ENCODE measurements at regions not wholly inside any gene's neighbourhood (a gene's known extent, or its start where the extent isn't known, plus 50 kb on each side); places are given as distances from the start of the nearest gene placed in this dataset.
"Not testable (repeated sequence)": the region's sequence is repeated elsewhere in the genome, so short reads cannot be mapped to it uniquely, and the experiment has no call there.

GRCh38 chr5:92939428-92939827 is 641.6 kb downstream of the NR2F1-AS1 start:
- no peak overlapping the region for H3K4me3 ChIP-seq (ENCODE audit: low read length, poor library complexity, severe bottlenecking)
- H3K27me3 ChIP-seq (ENCODE audit: insufficient read depth, low read length, poor library complexity, severe bottlenecking), result no peaks in the 10 kb centered on the region
- TF ChIP-seq, protein P1, sequence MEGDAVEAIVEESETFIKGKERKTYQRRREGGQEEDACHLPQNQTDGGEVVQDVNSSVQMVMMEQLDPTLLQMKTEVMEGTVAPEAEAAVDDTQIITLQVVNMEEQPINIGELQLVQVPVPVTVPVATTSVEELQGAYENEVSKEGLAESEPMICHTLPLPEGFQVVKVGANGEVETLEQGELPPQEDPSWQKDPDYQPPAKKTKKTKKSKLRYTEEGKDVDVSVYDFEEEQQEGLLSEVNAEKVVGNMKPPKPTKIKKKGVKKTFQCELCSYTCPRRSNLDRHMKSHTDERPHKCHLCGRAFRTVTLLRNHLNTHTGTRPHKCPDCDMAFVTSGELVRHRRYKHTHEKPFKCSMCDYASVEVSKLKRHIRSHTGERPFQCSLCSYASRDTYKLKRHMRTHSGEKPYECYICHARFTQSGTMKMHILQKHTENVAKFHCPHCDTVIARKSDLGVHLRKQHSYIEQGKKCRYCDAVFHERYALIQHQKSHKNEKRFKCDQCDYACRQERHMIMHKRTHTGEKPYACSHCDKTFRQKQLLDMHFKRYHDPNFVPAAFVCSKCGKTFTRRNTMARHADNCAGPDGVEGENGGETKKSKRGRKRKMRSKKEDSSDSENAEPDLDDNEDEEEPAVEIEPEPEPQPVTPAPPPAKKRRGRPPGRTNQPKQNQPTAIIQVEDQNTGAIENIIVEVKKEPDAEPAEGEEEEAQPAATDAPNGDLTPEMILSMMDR (conservative IDR thresholded peaks at IDR 0.05; ENCODE audit: low read length), result no peak
- no peak for TF ChIP-seq EZH2phosphoT487 (IDR thresholded peaks at IDR 0.05; ENCODE audit: borderline replicate concordance)
- H3K79me2 ChIP-seq (ENCODE audit: insufficient read depth, low read length), result no peaks in the 10 kb centered on the region
- H3F3A ChIP-seq (ENCODE audit: low read depth), result no peaks in the 10 kb centered on the region
- H3K9me3 ChIP-seq (ENCODE audit: insufficient read depth, low read depth, low read length), result no peaks in the 10 kb centered on the region
- no peak overlapping the region for H2AFZ ChIP-seq (ENCODE audit: low read length)
- H3K9me2 ChIP-seq (replicated peaks; ENCODE audit: low read depth, low read length), result no peaks in the 10 kb centered on the region
- no peaks in the 10 kb centered on the region for H3K36me3 ChIP-seq (ENCODE audit: insufficient read depth, low read length)
- H3K9ac ChIP-seq (ENCODE audit: low read depth, low read length, poor library complexity, severe bottlenecking), result no peak overlapping the region
- H3K4me2 ChIP-seq (ENCODE audit: low read depth, low read length, poor library complexity, severe bottlenecking), result no peak overlapping the region
- no peaks in the 10 kb centered on the region for H3K4me1 ChIP-seq (ENCODE audit: insufficient read depth, low read length, poor library complexity, severe bottlenecking)
- H4K20me1 ChIP-seq (ENCODE audit: insufficient read depth, low read length, poor library complexity, severe bottlenecking), result no peaks in the 10 kb centered on the region

GRCh38 chr5:92937396-92937795 is 643.6 kb downstream of the NR2F1-AS1 start:
- not testable (repeated sequence) for H3K36me3 ChIP-seq (ENCODE audit: insufficient read depth, low read length); H3F3A ChIP-seq (ENCODE audit: low read depth); H2AFZ ChIP-seq (ENCODE audit: low read length)

DNA sequence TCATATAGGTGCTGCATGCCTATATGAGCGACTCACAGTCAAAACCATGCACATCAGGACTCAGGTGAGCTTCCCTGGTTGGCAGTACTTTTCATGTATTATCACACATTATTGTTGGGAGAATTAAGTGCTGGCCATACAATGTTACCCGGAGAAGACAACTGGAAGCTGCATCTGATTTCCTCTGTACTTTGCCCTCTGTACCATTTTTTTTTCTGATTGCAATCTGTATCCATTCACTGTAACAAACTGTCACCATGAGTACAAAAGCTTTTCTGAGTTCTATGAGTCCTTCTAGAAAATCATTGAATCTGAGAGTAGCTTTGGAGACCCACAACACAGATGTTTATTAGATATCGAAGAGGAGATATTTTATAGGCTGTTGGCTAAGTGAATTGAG is 651.0 kb downstream of the NR2F1-AS1 start:
- H3K9ac ChIP-seq (ENCODE audit: low read depth, low read length, poor library complexity, severe bottlenecking), result no peak overlapping the region
- H2AFZ ChIP-seq (ENCODE audit: low read length), result no peak overlapping the region
- H3F3A ChIP-seq (ENCODE audit: low read depth), result no peaks in the 10 kb centered on the region
- H3K9me3 ChIP-seq (ENCODE audit: insufficient read depth, low read depth, low read length), result no peaks in the 10 kb centered on the region
- H3K4me1 ChIP-seq (ENCODE audit: insufficient read depth, low read length, poor library complexity, severe bottlenecking), result no peaks in the 10 kb centered on the region
- no peak overlapping the region for H3K4me2 ChIP-seq (ENCODE audit: low read depth, low read length, poor library complexity, severe bottlenecking)
- H3K9me2 ChIP-seq (replicated peaks; ENCODE audit: low read depth, low read length), result no peaks in the 10 kb centered on the region
- no peak overlapping the region for H3K4me3 ChIP-seq (ENCODE audit: low read length, poor library complexity, severe bottlenecking)
- TF ChIP-seq, protein P1 (conservative IDR thresholded peaks at IDR 0.05; ENCODE audit: low read length), result no peak
- TF ChIP-seq EZH2phosphoT487 (IDR thresholded peaks at IDR 0.05; ENCODE audit: borderline replicate concordance), result no peak
- H3K36me3 ChIP-seq (ENCODE audit: insufficient read depth, low read length), result no peaks in the 10 kb centered on the region
- no peaks in the 10 kb centered on the region for H3K27me3 ChIP-seq (ENCODE audit: insufficient read depth, low read length, poor library complexity, severe bottlenecking)
- H3K79me2 ChIP-seq (ENCODE audit: insufficient read depth, low read length), result no peaks in the 10 kb centered on the region
- H4K20me1 ChIP-seq (ENCODE audit: insufficient read depth, low read length, poor library complexity, severe bottlenecking), result no peaks in the 10 kb centered on the region

More at GRCh38 chr5:92937396-92937795, 643.6 kb downstream of the NR2F1-AS1 start:
- H3K4me2 ChIP-seq (ENCODE audit: low read depth, low read length, poor library complexity, severe bottlenecking); H3K79me2 ChIP-seq (ENCODE audit: insufficient read depth, low read length); H4K20me1 ChIP-seq (ENCODE audit: insufficient read depth, low read length, poor library complexity, severe bottlenecking); H3K4me1 ChIP-seq (ENCODE audit: insufficient read depth, low read length, poor library complexity, severe bottlenecking); H3K4me3 ChIP-seq (ENCODE audit: low read length, poor library complexity, severe bottlenecking); H3K9ac ChIP-seq (ENCODE audit: low read depth, low read length, poor library complexity, severe bottlenecking); H3K9me2 ChIP-seq (replicated peaks; ENCODE audit: low read depth, low read length); H3K9me3 ChIP-seq (ENCODE audit: insufficient read depth, low read depth, low read length); H3K27me3 ChIP-seq (ENCODE audit: insufficient read depth, low read length, poor library complexity, severe bottlenecking): not testable (repeated sequence)

DNA sequence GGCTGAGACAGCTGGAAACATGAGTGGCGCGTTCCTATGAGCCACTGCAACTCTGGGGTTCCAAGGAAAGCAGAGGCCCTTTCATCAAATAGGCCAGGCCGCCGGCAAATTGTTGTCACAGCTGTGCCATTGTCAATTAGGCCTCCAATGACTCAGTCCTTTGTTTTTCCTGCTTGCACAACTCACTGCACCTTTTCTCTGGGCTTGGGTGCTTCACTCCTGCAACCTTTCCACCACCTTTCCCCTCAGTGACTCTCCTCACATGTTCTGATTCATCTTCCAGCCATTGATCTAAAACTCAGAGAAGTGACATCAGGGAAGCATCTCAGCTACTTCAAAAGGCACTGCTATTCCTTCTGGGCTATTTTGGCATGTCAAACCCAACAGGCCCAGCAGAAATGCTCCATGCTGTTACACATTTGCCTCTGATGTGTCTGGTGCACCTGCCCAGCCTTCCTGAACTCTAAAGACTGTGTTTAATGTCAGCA is 653.7 kb downstream of the NR2F1-AS1 start:
- Histone ChIP-seq H4K20me1 (ENCODE audit: insufficient read depth, low read length, poor library complexity, severe bottlenecking) (no peaks in the 10 kb centered on the region), H3K4me2 (ENCODE audit: low read depth, low read length, poor library complexity, severe bottlenecking) (no peak overlapping the region), H2AFZ (ENCODE audit: low read length) (no peak overlapping the region), H3K79me2 (ENCODE audit: insufficient read depth, low read length) (no peaks in the 10 kb centered on the region), H3K36me3 (ENCODE audit: insufficient read depth, low read length) (no peaks in the 10 kb centered on the region), H3K9me3 (ENCODE audit: insufficient read depth, low read depth, low read length) (no peaks in the 10 kb centered on the region), H3K4me1 (ENCODE audit: insufficient read depth, low read length, poor library complexity, severe bottlenecking) (no peaks in the 10 kb centered on the region), H3K4me3 (ENCODE audit: low read length, poor library complexity, severe bottlenecking) (no peak overlapping the region), H3K9ac (ENCODE audit: low read depth, low read length, poor library complexity, severe bottlenecking) (no peak overlapping the region), H3K9me2 (replicated peaks; ENCODE audit: low read depth, low read length) (no peaks in the 10 kb centered on the region), H3F3A (ENCODE audit: low read depth) (no peaks in the 10 kb centered on the region), H3K27me3 (ENCODE audit: insufficient read depth, low read length, poor library complexity, severe bottlenecking) (no peaks in the 10 kb centered on the region)
- no peak for TF ChIP-seq EZH2phosphoT487 (IDR thresholded peaks at IDR 0.05; ENCODE audit: borderline replicate concordance)
- TF ChIP-seq, protein P1 (conservative IDR thresholded peaks at IDR 0.05; ENCODE audit: low read length), result no peak

Data from Loucy (cell line).